ENCODE measurements at regions not wholly inside any gene's neighbourhood (a gene's known extent, or its start where the extent isn't known, plus 50 kb on each side); places are given as distances from the start of the nearest gene placed in this dataset.

- TF ChIP-seq CTCF (IDR thresholded peaks at IDR 0.05) (no peak), POLR2A (IDR thresholded peaks at IDR 0.05) (no peak), POLR2AphosphoS5 (IDR thresholded peaks at IDR 0.05) (no peak)
These were observed 364.0 kb upstream of the ARID1B start for GRCh38 chr6:156413154-156413553.

Data from breast epithelium (tissue), 3 donors.